Sigmoid colon (tissue), 6 donors: ENCODE measurements at regions not wholly inside any gene's neighbourhood (a gene's known extent, or its start where the extent isn't known, plus 50 kb on each side); places are given as distances from the start of the nearest gene placed in this dataset.
"Not testable (repeated sequence)": the region's sequence is repeated elsewhere in the genome, so short reads cannot be mapped to it uniquely, and the experiment has no call there.

Experiments
- DNase-seq: peaks from one replicate; pipeline ENCODE4 v3.0.0-alpha.2; 2019
- H3K27ac ChIP-seq, 4 donors: fragments of 200-600 bp; sonication (generic); one replicate each; pipeline ENCODE4 v1.5.1; 2016 to 2019; ENCODE audit warnings: mild to moderate bottlenecking in 1 of 4
- H3K27me3 ChIP-seq, 3 donors: fragments of 200-600 bp; sonication (generic); one replicate each; pipeline ENCODE4 v1.5.1; 2019; ENCODE audit warnings: mild to moderate bottlenecking in 1 of 3
- H3K36me3 ChIP-seq, 4 donors: fragments of 200-600 bp; sonication (generic); one replicate each; pipeline ENCODE4 v1.5.1; 2016 to 2019
- H3K4me1 ChIP-seq, 4 donors: fragments of 200-600 bp; sonication (generic); one replicate each; pipeline ENCODE4 v1.5.1; 2017 to 2019
- H3K4me3 ChIP-seq, 4 donors: fragments of 200-600 bp; sonication (generic); one replicate each; pipeline ENCODE4 v1.5.1; 2017 to 2019; ENCODE audit warnings: mild to moderate bottlenecking in 2 of 4, moderate library complexity in 1 of 4
- H3K9me3 ChIP-seq, 4 donors: fragments of 200-600 bp in 3 of 4; sonication (generic) in 3 of 4; one replicate each; pipeline versions ENCODE4 v1.5.1 to v1.6.1; 2013 to 2019
- EP300 ChIP-seq, 4 donors: sonication (generic); formaldehyde crosslinking; IDR thresholded peaks; one replicate each; pipeline ENCODE4 v1.6.1; 2017; ENCODE audit warnings: antibody characterized with exemption in 4 of 4
- POLR2A ChIP-seq, 2 donors: fragments of 450-650 bp; IDR thresholded peaks; one replicate each; pipeline ENCODE4 v1.6.1; 2016; ENCODE audit warnings: antibody characterized with exemption in 2 of 2, mild to moderate bottlenecking in 2 of 2, moderate library complexity in 2 of 2
- POLR2AphosphoS5 ChIP-seq, 4 donors: sonication (generic); formaldehyde crosslinking; IDR thresholded peaks; one replicate each; pipeline ENCODE4 v1.6.1; 2017; ENCODE audit warnings: antibody characterized with exemption in 4 of 4
- WGBS, 2 donors: extraction: QIAGEN DNeasy Blood & Tissue Kit; methylation state at CpG; one replicate each; pipeline ENCODE4 v1.1.7; 2013; 5-methylcytosine and 5-hydroxymethylcytosine counted together
- intact Hi-C: fragments of 100-400 bp; cut with DNase I; formaldehyde crosslinking; loops from one replicate; pipeline ENCODE4 v1.15.1; 2023
- TF ChIP-seq, protein P1 (sequence below), 4 experiments: fragments of 450-650 bp in 3 of 4; fragments of 200-600 bp in 1 of 4; IDR thresholded peaks; one replicate each; pipeline ENCODE4 v1.5.1; 2016 to 2019; ENCODE audit warnings: antibody characterized with exemption in 4 of 4, mild to moderate bottlenecking in 3 of 4, moderate library complexity in 2 of 4
- donor health status: healthy with polysubstance abuse.
- donor health status: healthy.

DNA sequence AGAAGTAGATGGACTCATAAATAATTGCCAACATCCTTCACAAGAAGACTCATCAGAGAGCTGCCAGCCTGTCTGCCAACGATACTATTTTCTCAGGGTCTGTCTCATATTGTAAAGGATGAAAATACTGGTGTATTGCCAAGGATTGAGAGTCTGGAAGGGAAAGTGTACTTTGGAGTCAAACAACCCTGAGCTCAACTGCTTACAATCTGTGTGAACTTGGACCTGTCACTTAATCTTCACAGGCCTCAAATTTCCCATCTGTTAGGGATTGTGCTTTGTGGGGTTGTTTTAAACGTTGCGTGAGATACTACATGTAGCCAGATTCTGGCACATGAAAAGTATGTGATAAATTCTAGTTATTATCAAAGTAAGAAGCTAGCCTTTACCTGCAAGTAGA is 169.1 kb downstream of the LHFPL1 start:
- 73 to 88% methylated on average over 3 of the region's 3 CpGs for WGBS, 2 donors

GRCh38 chrX:112477653-112478052 is 202.1 kb downstream of the LHFPL1 start:
- Histone ChIP-seq H3K36me3 (no peaks in the 10 kb centered on the region), H3K4me3 (no peak overlapping the region), H3K4me1 (no peaks in the 10 kb centered on the region), H3K9me3 (no peaks in the 10 kb centered on the region), H3K27me3 (no peaks in the 10 kb centered on the region), H3K27ac (no peak overlapping the region)
- TF ChIP-seq, protein P1, sequence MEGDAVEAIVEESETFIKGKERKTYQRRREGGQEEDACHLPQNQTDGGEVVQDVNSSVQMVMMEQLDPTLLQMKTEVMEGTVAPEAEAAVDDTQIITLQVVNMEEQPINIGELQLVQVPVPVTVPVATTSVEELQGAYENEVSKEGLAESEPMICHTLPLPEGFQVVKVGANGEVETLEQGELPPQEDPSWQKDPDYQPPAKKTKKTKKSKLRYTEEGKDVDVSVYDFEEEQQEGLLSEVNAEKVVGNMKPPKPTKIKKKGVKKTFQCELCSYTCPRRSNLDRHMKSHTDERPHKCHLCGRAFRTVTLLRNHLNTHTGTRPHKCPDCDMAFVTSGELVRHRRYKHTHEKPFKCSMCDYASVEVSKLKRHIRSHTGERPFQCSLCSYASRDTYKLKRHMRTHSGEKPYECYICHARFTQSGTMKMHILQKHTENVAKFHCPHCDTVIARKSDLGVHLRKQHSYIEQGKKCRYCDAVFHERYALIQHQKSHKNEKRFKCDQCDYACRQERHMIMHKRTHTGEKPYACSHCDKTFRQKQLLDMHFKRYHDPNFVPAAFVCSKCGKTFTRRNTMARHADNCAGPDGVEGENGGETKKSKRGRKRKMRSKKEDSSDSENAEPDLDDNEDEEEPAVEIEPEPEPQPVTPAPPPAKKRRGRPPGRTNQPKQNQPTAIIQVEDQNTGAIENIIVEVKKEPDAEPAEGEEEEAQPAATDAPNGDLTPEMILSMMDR (IDR thresholded peaks at IDR 0.05), result no peak
- TF ChIP-seq POLR2AphosphoS5 (IDR thresholded peaks at IDR 0.05) (no peak), POLR2A (IDR thresholded peaks at IDR 0.05) (no peak), EP300 (IDR thresholded peaks at IDR 0.05) (no peak)
- DNase-seq, result no peak
- intact Hi-C loops, result no loop called here
- WGBS, 2 donors, result 86 to 91% methylated on average over 2 of the region's 2 CpGs

More for the DNA sequence above, 169.1 kb downstream of the LHFPL1 start:
- Histone ChIP-seq H3K27ac (no peak overlapping the region), H3K4me1 (no peaks in the 10 kb centered on the region), H3K9me3 (no peaks in the 10 kb centered on the region), H3K36me3 (no peaks in the 10 kb centered on the region), H3K4me3 (no peak overlapping the region), H3K27me3 (no peaks in the 10 kb centered on the region)
- intact Hi-C loops, result no loop called here
- TF ChIP-seq, protein P1 (IDR thresholded peaks at IDR 0.05), result no peak
- TF ChIP-seq POLR2A (IDR thresholded peaks at IDR 0.05), result no peak
- no peak for TF ChIP-seq EP300 (IDR thresholded peaks at IDR 0.05)
- no peak for TF ChIP-seq POLR2AphosphoS5 (IDR thresholded peaks at IDR 0.05)
- no peak for DNase-seq

DNA sequence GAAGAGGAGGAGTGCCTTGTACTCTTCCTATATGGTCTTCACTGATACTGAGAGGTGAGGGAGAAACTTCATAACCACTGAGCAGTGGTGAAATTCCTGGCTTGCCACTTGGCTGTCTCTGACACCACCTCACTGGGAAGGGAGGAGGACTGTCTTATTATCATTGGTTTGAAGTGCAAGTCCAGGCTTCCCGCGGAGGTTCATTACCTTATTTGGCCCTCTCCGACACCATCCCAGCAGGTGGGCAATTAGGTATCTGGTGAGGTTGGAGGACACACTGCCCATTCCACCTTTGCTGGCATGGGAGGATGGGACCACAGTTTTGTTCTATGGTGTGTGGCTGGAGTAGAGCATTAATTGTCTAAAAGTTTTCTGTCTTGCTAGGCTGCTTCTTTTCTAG is 206.1 kb downstream of the LHFPL1 start:
- no peak for TF ChIP-seq POLR2AphosphoS5 (IDR thresholded peaks at IDR 0.05)
- TF ChIP-seq POLR2A (IDR thresholded peaks at IDR 0.05), result no peak
- no peak for TF ChIP-seq EP300 (IDR thresholded peaks at IDR 0.05)
- TF ChIP-seq, protein P1 (IDR thresholded peaks at IDR 0.05), result no peak

DNA sequence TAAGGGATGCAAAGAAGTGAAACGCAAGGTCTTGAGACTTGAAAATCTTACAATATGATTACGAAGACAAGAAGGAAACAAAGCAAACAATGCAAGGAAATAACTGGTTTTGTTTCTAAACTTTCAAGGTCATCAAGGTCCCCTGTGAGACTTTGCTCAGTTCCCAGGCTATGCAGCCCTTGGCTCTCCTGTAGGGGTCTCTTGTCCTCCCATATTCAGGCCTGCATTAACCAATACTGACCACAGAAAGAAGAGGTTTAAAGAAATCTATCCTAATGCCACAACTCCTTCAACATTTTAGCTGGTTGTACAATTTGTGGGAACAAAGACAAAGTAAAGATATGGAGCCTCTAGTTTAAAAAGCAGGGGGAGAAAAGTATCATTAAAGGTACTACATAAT is 209.2 kb downstream of the LHFPL1 start:
- Histone ChIP-seq H3K36me3 (no peaks in the 10 kb centered on the region), H3K4me1 (no peaks in the 10 kb centered on the region), H3K27me3 (no peaks in the 10 kb centered on the region), H3K27ac (no peak overlapping the region), H3K9me3 (no peaks in the 10 kb centered on the region), H3K4me3 (no peak overlapping the region)
- intact Hi-C loops, result no loop called here
- TF ChIP-seq POLR2A (IDR thresholded peaks at IDR 0.05), result no peak
- TF ChIP-seq, protein P1 (IDR thresholded peaks at IDR 0.05), result no peak
- 85 to 93% methylated on average over 2 of the region's 2 CpGs for WGBS, 2 donors
- no peak for DNase-seq

More for the DNA sequence above, 206.1 kb downstream of the LHFPL1 start:
- Histone ChIP-seq H3K9me3 (no peaks in the 10 kb centered on the region), H3K4me1 (no peaks in the 10 kb centered on the region), H3K27me3 (no peaks in the 10 kb centered on the region), H3K27ac (no peak overlapping the region), H3K4me3 (no peak overlapping the region), H3K36me3 (no peaks in the 10 kb centered on the region)
- 87 to 88% methylated on average over 3 of the region's 3 CpGs for WGBS, 2 donors
- no peak for DNase-seq
- intact Hi-C loops, result no loop called here

DNA sequence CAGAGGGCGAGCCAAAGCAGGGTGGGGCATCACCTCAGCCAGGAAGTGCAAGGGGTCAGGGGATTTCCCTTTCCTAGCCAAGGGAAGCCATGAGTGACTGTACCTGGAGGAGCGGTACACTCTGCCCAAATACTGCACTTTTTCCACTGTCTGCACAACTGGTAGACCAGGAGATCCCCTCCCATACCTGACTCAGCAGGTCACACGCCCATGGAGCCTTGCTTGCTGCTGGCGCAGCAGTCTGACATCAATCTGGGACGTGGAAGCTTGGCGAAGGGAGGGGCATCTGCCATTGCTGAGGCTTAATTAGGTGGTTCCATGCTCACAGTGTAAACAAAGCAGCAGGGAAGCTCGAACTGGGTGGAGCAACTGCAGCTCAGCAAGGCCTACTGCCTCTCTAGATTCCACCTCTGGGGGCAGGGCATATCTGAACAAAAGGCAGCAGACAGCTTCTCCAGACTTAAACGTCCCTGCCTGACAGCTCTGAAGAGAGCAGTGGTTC is 217.7 kb downstream of the LHFPL1 start:
- DNase-seq, H3K27me3 ChIP-seq, H3K4me3 ChIP-seq, H3K4me1 ChIP-seq, intact Hi-C loops, H3K36me3 ChIP-seq, H3K9me3 ChIP-seq, H3K27ac ChIP-seq: not testable (repeated sequence)
- WGBS, 2 donors, result 55 to 69% methylated on average over 8 of the region's 8 CpGs
